IMR-90 (cell line): ENCODE measurements at regions not wholly inside any gene's neighbourhood (a gene's known extent, or its start where the extent isn't known, plus 50 kb on each side); places are given as distances from the start of the nearest gene placed in this dataset.

ENCODE experiments used
- ATAC-seq: fragments of 200-7000 bp; cut with Tn5 transposase; 2 replicates; pipeline ENCODE4 v1.9.1; 2020; ENCODE audit warnings: low read depth, mild to moderate bottlenecking, moderate library complexity
- BruUV-seq: library from RNA; stranded (reverse); fragments of 400-500 nt; replicated peaks from 2 replicates; lab custom pipeline; 2021; lab: Mats Ljungman, UMichigan
- CTCF ChIA-PET: fragments of 300-600 bp; formaldehyde crosslinking; extraction: SDS; loops from one replicate; lab custom pipeline; 2021; ENCODE audit warnings: antibody characterized with exemption; lab: Yijun Ruan, JAX
- POLR2A ChIA-PET: fragments of 300-600 bp; sonication (Branson Sonifier 250); formaldehyde crosslinking; loops from one replicate; lab custom pipeline; 2022; ENCODE audit warnings: antibody characterized with exemption; ENCODE audit not compliant: unreplicated experiment; lab: Charles Lee
- DNase-seq: peaks from one replicate; pipeline ENCODE4 v3.0.0; 2013
- H2AFZ ChIP-seq: replicated peaks from 2 replicates; pipeline ENCODE3; 2013; ENCODE audit warnings: low read length, mild to moderate bottlenecking; ENCODE audit not compliant: poor library complexity
- H2AK5ac ChIP-seq: 2 replicates; pipeline ENCODE4 v1.6.1; 2013; ENCODE audit warnings: low read depth, low read length, inconsistent platforms
- H2AK9ac ChIP-seq: replicated peaks from 2 replicates; pipeline ENCODE3; 2013; ENCODE audit warnings: mild to moderate bottlenecking, low read depth, low read length, moderate library complexity; ENCODE audit not compliant: poor library complexity
- H2BK120ac ChIP-seq: 2 replicates; pipeline ENCODE4 v1.6.1; 2013; ENCODE audit warnings: low read depth, low read length, inconsistent platforms
- H2BK15ac ChIP-seq: 3 replicates; pipeline ENCODE4 v1.6.1; 2013; ENCODE audit warnings: low read depth, low read length, inconsistent platforms
- H2BK20ac ChIP-seq: 2 replicates; pipeline ENCODE4 v1.6.1; 2013; ENCODE audit warnings: low read depth, mild to moderate bottlenecking, inconsistent platforms, low read length, moderate library complexity
- H2BK5ac ChIP-seq: 2 replicates; pipeline ENCODE4 v1.6.1; 2013; ENCODE audit warnings: mild to moderate bottlenecking, low read depth, low read length, inconsistent platforms; ENCODE audit not compliant: poor library complexity, severe bottlenecking
- H3K14ac ChIP-seq: replicated peaks from 2 replicates; pipeline ENCODE4 v1.6.1; 2013; ENCODE audit warnings: low read depth, low read length, inconsistent platforms
- H3K18ac ChIP-seq: 2 replicates; pipeline ENCODE4 v1.6.1; 2013; ENCODE audit warnings: low read depth, low read length, control low read depth
- H3K23ac ChIP-seq: 2 replicates; pipeline ENCODE4 v1.6.1; 2013; ENCODE audit warnings: low read depth, low read length, inconsistent platforms
- H3K27ac ChIP-seq: 2 replicates; pipeline ENCODE4 v1.5.1; 2013; ENCODE audit warnings: mild to moderate bottlenecking, control low read depth, low read length; ENCODE audit not compliant: insufficient read depth
- H3K27me3 ChIP-seq: 2 replicates; pipeline ENCODE4 v1.6.1; 2013; ENCODE audit warnings: low read length; ENCODE audit not compliant: control insufficient read depth, insufficient read depth
- H3K36me3 ChIP-seq: 2 replicates; pipeline ENCODE4 v1.6.1; 2013; ENCODE audit warnings: low read length, mixed read lengths; ENCODE audit not compliant: control insufficient read depth, insufficient read depth
- H3K4ac ChIP-seq: 2 replicates; pipeline ENCODE4 v1.6.1; 2013; ENCODE audit warnings: low read depth, low read length, inconsistent platforms
- H3K4me1 ChIP-seq: 2 replicates; pipeline ENCODE4 v1.6.1; 2013; ENCODE audit warnings: low read length, mixed read lengths; ENCODE audit not compliant: control insufficient read depth, insufficient read depth
- H3K4me2 ChIP-seq: 2 replicates; pipeline ENCODE4 v1.6.1; 2013; ENCODE audit warnings: low read depth, mild to moderate bottlenecking, control low read depth, low read length, moderate library complexity
- H3K4me3 ChIP-seq: 2 replicates; pipeline ENCODE4 v1.5.1; 2013; ENCODE audit warnings: low read depth, mild to moderate bottlenecking, control low read depth, low read length, moderate library complexity; ENCODE audit not compliant: insufficient read depth
- H3K56ac ChIP-seq: 2 replicates; pipeline ENCODE4 v1.6.1; 2013; ENCODE audit warnings: low read length, inconsistent platforms; ENCODE audit not compliant: insufficient read depth; ENCODE audit errors: extremely low read depth
- H3K79me1 ChIP-seq, 2 experiments: 2 replicates each; pipeline ENCODE4 v1.6.1; 2013; ENCODE audit warnings: low read length in 2 of 2, inconsistent platforms in 1 of 2, low read depth in 1 of 2
- H3K9ac ChIP-seq: 2 replicates; pipeline ENCODE4 v1.6.1; 2013; ENCODE audit warnings: low read depth, low read length, control low read depth
- H3K9me1 ChIP-seq: 2 replicates; pipeline ENCODE4 v1.6.1; 2013; ENCODE audit warnings: low read length, inconsistent platforms; ENCODE audit not compliant: insufficient read depth
- H3K9me3 ChIP-seq: 2 replicates; pipeline ENCODE4 v1.6.1; 2013; ENCODE audit warnings: low read length; ENCODE audit not compliant: control insufficient read depth, insufficient read depth
- H4K20me1 ChIP-seq: 2 replicates; pipeline ENCODE4 v1.6.1; 2013; ENCODE audit warnings: low read length, inconsistent platforms; ENCODE audit not compliant: insufficient read depth
- H4K5ac ChIP-seq: 2 replicates; pipeline ENCODE4 v1.6.1; 2013; ENCODE audit warnings: mild to moderate bottlenecking, low read depth, low read length, control low read depth
- H4K8ac ChIP-seq, 2 experiments: 2 replicates each; pipeline ENCODE4 v1.6.1; 2013; ENCODE audit warnings: low read depth in 2 of 2, low read length in 2 of 2, control low read depth in 1 of 2, inconsistent platforms in 1 of 2
- H4K91ac ChIP-seq: 2 replicates; pipeline ENCODE4 v1.6.1; 2013; ENCODE audit warnings: low read depth, low read length, inconsistent platforms; ENCODE audit not compliant: insufficient read depth
- BHLHE40 ChIP-seq: fragments of 150-350 bp; IDR thresholded peaks from 2 replicates; pipeline ENCODE4 v1.6.1; 2016; ENCODE audit warnings: mild to moderate bottlenecking, low read depth, low read length
- MXI1 ChIP-seq: IDR thresholded peaks from 2 replicates; pipeline ENCODE4 v1.6.1; 2012; ENCODE audit warnings: low read depth, mild to moderate bottlenecking, low read length, moderate library complexity, borderline replicate concordance
- POLR2A ChIP-seq: IDR thresholded peaks from 2 replicates; pipeline ENCODE4 v1.6.1; 2012; ENCODE audit warnings: mild to moderate bottlenecking, low read depth, low read length
- RCOR1 ChIP-seq: IDR thresholded peaks from 2 replicates; pipeline ENCODE4 v1.6.1; 2012; ENCODE audit warnings: mild to moderate bottlenecking, low read length, improper control_type of control experiment; ENCODE audit not compliant: insufficient replicate concordance
- SMC3 ChIP-seq: fragments of 150-350 bp; IDR thresholded peaks from 2 replicates; pipeline ENCODE4 v1.6.1; 2016; ENCODE audit warnings: low read depth, mild to moderate bottlenecking, antibody characterized with exemption, low read length, moderate library complexity
- WGBS, 2 experiments: methylation state at CpG; one replicate each; pipeline versions ENCODE4 v1.1.5 to v1.1.7; 2013; ENCODE audit warnings: missing lambda C conversion rate in 2 of 2; ENCODE audit not compliant: insufficient read length in 1 of 2; ENCODE audit errors: extremely low coverage in 2 of 2; 5-methylcytosine and 5-hydroxymethylcytosine counted together
- dilution Hi-C: fragments of 300-500 bp; cut with HindIII; formaldehyde crosslinking; loops from one replicate; pipeline ENCODE4 v1.14.3; 2018; ENCODE audit warnings: low sequenced_read_pairs; ENCODE audit not compliant: unreplicated experiment
- in situ Hi-C: fragments of 300-500 bp; cut with MboI; formaldehyde crosslinking; loops from 3 replicates; pipeline ENCODE4 v1.14.3; 2019; ENCODE audit warnings: low sequenced_read_pairs, inconsistent platforms, mixed read lengths
- intact Hi-C: fragments of 100-400 bp; cut with micrococcal nuclease; formaldehyde crosslinking; loops from 2 replicates; pipeline ENCODE4 v1.10.0; 2022
- TF ChIP-seq, protein P1 (sequence below): fragments of 150-350 bp; IDR thresholded peaks from 2 replicates; pipeline ENCODE4 v1.6.1; 2017; ENCODE audit warnings: mild to moderate bottlenecking, antibody characterized with exemption, low read length, low read depth
- TF ChIP-seq, protein P2 (sequence below): fragments of 150-350 bp; IDR thresholded peaks from 2 replicates; pipeline ENCODE4 v1.6.1; 2016; ENCODE audit warnings: low read depth, mild to moderate bottlenecking, low read length, moderate library complexity, borderline replicate concordance

GRCh38 chr11:106427736-106428135 is 350.3 kb downstream of the AASDHPPT start:
- H3K4me1 ChIP-seq: peaks cover 3% of the 10 kb centered on the region
- DNase-seq (no peak), ATAC-seq (no peak)
- no TSS peak for BruUV-seq
- no peak overlapping the region for H4K91ac ChIP-seq
- H2AK9ac ChIP-seq: no peak overlapping the region
- TF ChIP-seq BHLHE40 (no peak), MXI1 (no peak), POLR2A (no peak), SMC3 (no peak), RCOR1 (no peak)
- TF ChIP-seq, protein P1, sequence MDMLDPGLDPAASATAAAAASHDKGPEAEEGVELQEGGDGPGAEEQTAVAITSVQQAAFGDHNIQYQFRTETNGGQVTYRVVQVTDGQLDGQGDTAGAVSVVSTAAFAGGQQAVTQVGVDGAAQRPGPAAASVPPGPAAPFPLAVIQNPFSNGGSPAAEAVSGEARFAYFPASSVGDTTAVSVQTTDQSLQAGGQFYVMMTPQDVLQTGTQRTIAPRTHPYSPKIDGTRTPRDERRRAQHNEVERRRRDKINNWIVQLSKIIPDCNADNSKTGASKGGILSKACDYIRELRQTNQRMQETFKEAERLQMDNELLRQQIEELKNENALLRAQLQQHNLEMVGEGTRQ: no peak
- TF ChIP-seq, protein P2, sequence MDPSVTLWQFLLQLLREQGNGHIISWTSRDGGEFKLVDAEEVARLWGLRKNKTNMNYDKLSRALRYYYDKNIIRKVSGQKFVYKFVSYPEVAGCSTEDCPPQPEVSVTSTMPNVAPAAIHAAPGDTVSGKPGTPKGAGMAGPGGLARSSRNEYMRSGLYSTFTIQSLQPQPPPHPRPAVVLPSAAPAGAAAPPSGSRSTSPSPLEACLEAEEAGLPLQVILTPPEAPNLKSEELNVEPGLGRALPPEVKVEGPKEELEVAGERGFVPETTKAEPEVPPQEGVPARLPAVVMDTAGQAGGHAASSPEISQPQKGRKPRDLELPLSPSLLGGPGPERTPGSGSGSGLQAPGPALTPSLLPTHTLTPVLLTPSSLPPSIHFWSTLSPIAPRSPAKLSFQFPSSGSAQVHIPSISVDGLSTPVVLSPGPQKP: no peak
- H3K9me1 ChIP-seq: peaks cover 5% of the 10 kb centered on the region; the same call in 1 of the 2 replicates
- H2BK20ac ChIP-seq: no peak overlapping the region
- H4K8ac ChIP-seq: no peak overlapping the region
- H3K4me2 ChIP-seq: no peak overlapping the region
- H4K20me1 ChIP-seq: no peaks in the 10 kb centered on the region
- no peaks in the 10 kb centered on the region for H3K9me3 ChIP-seq
- H3K4ac ChIP-seq: no peak overlapping the region
- CTCF ChIA-PET: interaction anchor here (0.5 kb wide), 1 partner anchor 148 kb away, joined by 4 read pairs; no protein-coding TSS in a partner anchor
- H3K14ac ChIP-seq: no peak overlapping the region
- no peaks in the 10 kb centered on the region for H3K27me3 ChIP-seq
- intact Hi-C loops (loop anchor here (5.0 kb wide), 1 partner anchor 50 kb away; no protein-coding TSS in a partner anchor), in situ Hi-C loops (no loop called here), dilution Hi-C loops (no loop called here)
- H3K9ac ChIP-seq: no peak overlapping the region
- no peaks in the 10 kb centered on the region for H3K79me1 ChIP-seq
- H2AFZ ChIP-seq: no peak overlapping the region
- no peak overlapping the region for H3K23ac ChIP-seq
- H2BK120ac ChIP-seq: no peak overlapping the region
- no peaks in the 10 kb centered on the region for H3K36me3 ChIP-seq
- no CpG with 5 or more reads among the region's 2 CpGs for WGBS, 2 experiments
- H2AK5ac ChIP-seq: no peak overlapping the region
- no peak overlapping the region for H3K27ac ChIP-seq
- H2BK5ac ChIP-seq: no peak overlapping the region
- POLR2A ChIA-PET: no interaction called here
- H3K18ac ChIP-seq: no peak overlapping the region
- no peak overlapping the region for H4K5ac ChIP-seq
- H3K4me3 ChIP-seq: no peak overlapping the region
- no peak overlapping the region for H3K56ac ChIP-seq
- H2BK15ac ChIP-seq: no peak overlapping the region
